H9 (cell line): ENCODE measurements at regions not wholly inside any gene's neighbourhood (a gene's known extent, or its start where the extent isn't known, plus 50 kb on each side); places are given as distances from the start of the nearest gene placed in this dataset.

Experiments
- DNase-seq: peaks from one replicate; pipeline ENCODE4 v3.0.0-alpha.2; 2017
- H2AFZ ChIP-seq: one replicate; pipeline ENCODE4 v1.6.1; 2013; ENCODE audit warnings: mild to moderate bottlenecking, low read length, control low read depth, moderate library complexity
- H2AK5ac ChIP-seq: 2 replicates; pipeline ENCODE4 v1.6.1; 2013; ENCODE audit warnings: low read length, control low read depth, mixed read lengths; ENCODE audit not compliant: insufficient read length
- H2BK120ac ChIP-seq: one replicate; pipeline ENCODE4 v1.6.1; 2013; ENCODE audit warnings: low read depth, mild to moderate bottlenecking, low read length, control low read depth, inconsistent platforms; ENCODE audit not compliant: poor library complexity, severe bottlenecking
- H2BK12ac ChIP-seq: 2 replicates; pipeline ENCODE4 v1.6.1; 2013; ENCODE audit warnings: low read length, control low read depth, mixed read lengths, low read depth; ENCODE audit not compliant: insufficient read length
- H2BK15ac ChIP-seq: 2 replicates; pipeline ENCODE4 v1.6.1; 2013; ENCODE audit warnings: low read depth, low read length, control low read depth
- H2BK20ac ChIP-seq: one replicate; pipeline ENCODE4 v1.6.1; 2013; ENCODE audit warnings: low read depth, mild to moderate bottlenecking, low read length, control low read depth, inconsistent platforms; ENCODE audit not compliant: poor library complexity, severe bottlenecking
- H2BK5ac ChIP-seq: 2 replicates; pipeline ENCODE4 v1.6.1; 2013; ENCODE audit warnings: low read length, control low read depth, mixed read lengths; ENCODE audit not compliant: insufficient read length
- H3K14ac ChIP-seq: 2 replicates; pipeline ENCODE4 v1.6.1; 2013; ENCODE audit warnings: low read length, control low read depth; ENCODE audit not compliant: insufficient read depth
- H3K18ac ChIP-seq: 2 replicates; pipeline ENCODE4 v1.6.1; 2013; ENCODE audit warnings: low read depth, mild to moderate bottlenecking, mixed read lengths, low read length, control low read depth; ENCODE audit not compliant: insufficient read length
- H3K23ac ChIP-seq: 2 replicates; pipeline ENCODE4 v1.6.1; 2013; ENCODE audit warnings: low read length, control low read depth, mixed read lengths, low read depth; ENCODE audit not compliant: insufficient read length
- H3K23me2 ChIP-seq: 2 replicates; pipeline ENCODE4 v1.6.1; 2013; ENCODE audit warnings: low read depth, mild to moderate bottlenecking, mixed read lengths, low read length, control low read depth; ENCODE audit not compliant: insufficient read length, poor library complexity, severe bottlenecking
- H3K27ac ChIP-seq: 2 replicates; pipeline ENCODE4 v1.5.1; 2013; ENCODE audit warnings: low read length, control low read depth, mixed read lengths, low read depth; ENCODE audit not compliant: insufficient read length
- H3K27me3 ChIP-seq: 2 replicates; pipeline ENCODE4 v1.6.1; 2013; ENCODE audit warnings: low read length, control low read depth, inconsistent platforms; ENCODE audit not compliant: insufficient read depth
- H3K4ac ChIP-seq: 2 replicates; pipeline ENCODE4 v1.6.1; 2013; ENCODE audit warnings: low read depth, mild to moderate bottlenecking, control low read depth, inconsistent platforms, low read length, moderate library complexity
- H3K4me1 ChIP-seq: 2 replicates; pipeline ENCODE4 v1.6.1; 2013; ENCODE audit warnings: low read length, control low read depth, inconsistent platforms; ENCODE audit not compliant: insufficient read depth
- H3K4me2 ChIP-seq: 2 replicates; pipeline ENCODE4 v1.6.1; 2013; ENCODE audit warnings: low read length, control low read depth, mixed read lengths; ENCODE audit not compliant: insufficient read length, insufficient read depth
- H3K56ac ChIP-seq: 2 replicates; pipeline ENCODE4 v1.6.1; 2013; ENCODE audit warnings: low read depth, mild to moderate bottlenecking, mixed read lengths, low read length, control low read depth; ENCODE audit not compliant: insufficient read length
- H3K79me1 ChIP-seq: 2 replicates; pipeline ENCODE4 v1.6.1; 2013; ENCODE audit warnings: low read depth, mild to moderate bottlenecking, moderate library complexity, low read length, control low read depth, inconsistent platforms; ENCODE audit not compliant: insufficient read depth, poor library complexity, severe bottlenecking
- H3K79me2 ChIP-seq: 2 replicates; pipeline ENCODE4 v1.6.1; 2013; ENCODE audit warnings: low read length, control low read depth, inconsistent platforms; ENCODE audit not compliant: insufficient read depth
- H3K9ac ChIP-seq: 2 replicates; pipeline ENCODE4 v1.6.1; 2013; ENCODE audit warnings: low read length, control low read depth, mixed read lengths; ENCODE audit not compliant: insufficient read length; ENCODE audit errors: extremely low read depth
- H3K9me3 ChIP-seq: one replicate; pipeline ENCODE4 v1.6.1; 2013; ENCODE audit warnings: low read depth, low read length, inconsistent platforms; ENCODE audit not compliant: control insufficient read depth
- H3T11ph ChIP-seq: one replicate; pipeline ENCODE4 v1.6.1; 2013; ENCODE audit warnings: mild to moderate bottlenecking, low read length, control low read depth, inconsistent platforms
- H4K20me1 ChIP-seq: one replicate; pipeline ENCODE4 v1.6.1; 2013; ENCODE audit not compliant: control insufficient read depth, insufficient read length, insufficient read depth
- H4K5ac ChIP-seq: 2 replicates; pipeline ENCODE4 v1.6.1; 2013; ENCODE audit warnings: low read depth, mild to moderate bottlenecking, mixed read lengths, low read length, control low read depth; ENCODE audit not compliant: insufficient read length
- H4K8ac ChIP-seq: replicated peaks from 2 replicates; pipeline ENCODE4 v1.6.1; 2013; ENCODE audit warnings: low read length, control low read depth, mixed read lengths, low read depth; ENCODE audit not compliant: insufficient read length
- H4K91ac ChIP-seq: 2 replicates; pipeline ENCODE4 v1.6.1; 2013; ENCODE audit warnings: low read depth, mild to moderate bottlenecking, moderate library complexity, mixed read lengths, low read length, control low read depth; ENCODE audit not compliant: insufficient read length
- H3K27ac Mint-ChIP-seq, 3 experiments: 2 replicates in 2 of 3; 3 replicates in 1 of 3; pipeline ENCODE4 v1.8.0; 2020 to 2021; ENCODE audit warnings: mixed read lengths in 3 of 3, mild to moderate bottlenecking in 1 of 3, moderate library complexity in 1 of 3
- H3K27me3 Mint-ChIP-seq: 2 replicates; pipeline ENCODE4 v1.8.0; 2021; ENCODE audit warnings: low read depth, mild to moderate bottlenecking, moderate library complexity, mixed read lengths
- H3K36me3 Mint-ChIP-seq, 3 experiments: 2 replicates in 2 of 3; 3 replicates in 1 of 3; pipeline ENCODE4 v1.8.0; 2020 to 2021; ENCODE audit warnings: low read depth in 3 of 3, mixed read lengths in 3 of 3; ENCODE audit not compliant: insufficient read depth in 1 of 3
- H3K4me1 Mint-ChIP-seq, 2 experiments: 2 replicates each; pipeline ENCODE4 v1.8.0; 2020; ENCODE audit warnings: mixed read lengths in 2 of 2
- H3K4me3 Mint-ChIP-seq, 2 experiments: 2 replicates in 1 of 2; 3 replicates in 1 of 2; pipeline ENCODE4 v1.8.0; 2020 to 2021; ENCODE audit warnings: mild to moderate bottlenecking in 2 of 2, mixed read lengths in 2 of 2, moderate library complexity in 1 of 2
- H3K9me3 Mint-ChIP-seq, 2 experiments: 2 replicates in 1 of 2; 3 replicates in 1 of 2; pipeline ENCODE4 v1.8.0; 2020; ENCODE audit warnings: mild to moderate bottlenecking in 2 of 2, mixed read lengths in 2 of 2, moderate library complexity in 1 of 2
- WGBS: extraction: QIAGEN DNeasy Blood & Tissue Kit; methylation state at CpG from one replicate; pipeline ENCODE4 v1.1.7; 2013; ENCODE audit warnings: missing lambda C conversion rate, low lambda C conversion rate, mixed read lengths; ENCODE audit not compliant: insufficient read length; ENCODE audit errors: extremely low coverage; 5-methylcytosine and 5-hydroxymethylcytosine counted together
- TF ChIP-seq, protein P1 (sequence below): fragments of 200-600 bp; sonication (generic); conservative IDR thresholded peaks from 3 replicates; pipeline ENCODE4 v1.8.0; 2021; ENCODE audit warnings: antibody characterized with exemption, mild to moderate bottlenecking

DNA sequence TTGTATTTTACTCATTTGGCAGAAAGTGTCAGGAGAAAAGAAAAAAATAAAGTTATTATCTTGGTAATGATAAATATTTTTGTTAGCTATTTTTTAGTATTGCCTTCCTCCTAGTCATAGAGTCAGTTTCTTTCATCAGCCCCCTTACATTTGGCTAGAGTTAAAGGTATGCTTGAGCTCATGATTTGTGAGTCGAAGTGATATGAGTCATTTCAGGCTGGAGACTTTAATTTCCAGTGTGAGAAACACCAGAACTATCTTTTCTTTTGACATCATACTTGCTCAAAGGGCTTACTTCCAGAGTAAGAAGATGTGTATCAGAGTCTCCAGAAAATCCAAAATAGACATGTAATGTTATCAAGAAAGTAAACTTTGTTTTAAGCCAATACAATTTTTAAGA is 746.7 kb upstream of the TYRP1 start:
- Histone ChIP-seq H3K9me3 (no peaks in the 10 kb centered on the region), H3T11ph (no peak overlapping the region), H4K8ac (no peak overlapping the region), H2AFZ (no peak overlapping the region), H3K27ac (no peak overlapping the region), H2BK20ac (no peak overlapping the region), H2BK5ac (no peak overlapping the region), H3K4me1 (no peaks in the 10 kb centered on the region), H3K9ac (no peak overlapping the region), H2BK15ac (no peak overlapping the region), H4K20me1 (no peaks in the 10 kb centered on the region), H2AK5ac (no peak overlapping the region), H3K14ac (no peak overlapping the region), H3K23ac (no peak overlapping the region), H3K79me2 (no peaks in the 10 kb centered on the region), H3K4ac (no peak overlapping the region), H3K23me2 (no peaks in the 10 kb centered on the region), H2BK120ac (no peak overlapping the region), H3K56ac (no peak overlapping the region), H4K5ac (no peak overlapping the region), H4K91ac (no peak overlapping the region), H3K27me3 (no peaks in the 10 kb centered on the region), H3K18ac (no peak overlapping the region), H3K4me2 (no peak overlapping the region), H3K79me1 (no peaks in the 10 kb centered on the region), H2BK12ac (no peak overlapping the region)
- no peak overlapping the region for H3K27ac Mint-ChIP-seq
- TF ChIP-seq, protein P1, sequence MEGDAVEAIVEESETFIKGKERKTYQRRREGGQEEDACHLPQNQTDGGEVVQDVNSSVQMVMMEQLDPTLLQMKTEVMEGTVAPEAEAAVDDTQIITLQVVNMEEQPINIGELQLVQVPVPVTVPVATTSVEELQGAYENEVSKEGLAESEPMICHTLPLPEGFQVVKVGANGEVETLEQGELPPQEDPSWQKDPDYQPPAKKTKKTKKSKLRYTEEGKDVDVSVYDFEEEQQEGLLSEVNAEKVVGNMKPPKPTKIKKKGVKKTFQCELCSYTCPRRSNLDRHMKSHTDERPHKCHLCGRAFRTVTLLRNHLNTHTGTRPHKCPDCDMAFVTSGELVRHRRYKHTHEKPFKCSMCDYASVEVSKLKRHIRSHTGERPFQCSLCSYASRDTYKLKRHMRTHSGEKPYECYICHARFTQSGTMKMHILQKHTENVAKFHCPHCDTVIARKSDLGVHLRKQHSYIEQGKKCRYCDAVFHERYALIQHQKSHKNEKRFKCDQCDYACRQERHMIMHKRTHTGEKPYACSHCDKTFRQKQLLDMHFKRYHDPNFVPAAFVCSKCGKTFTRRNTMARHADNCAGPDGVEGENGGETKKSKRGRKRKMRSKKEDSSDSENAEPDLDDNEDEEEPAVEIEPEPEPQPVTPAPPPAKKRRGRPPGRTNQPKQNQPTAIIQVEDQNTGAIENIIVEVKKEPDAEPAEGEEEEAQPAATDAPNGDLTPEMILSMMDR = no peak
- DNase-seq = no peak
- no peak overlapping the region for H3K4me3 Mint-ChIP-seq
- no CpG with 5 or more reads among the region's 1 CpG for WGBS
- H3K36me3 Mint-ChIP-seq = no peaks in the 10 kb centered on the region; a peak in 3 of 7 replicates
- H3K9me3 Mint-ChIP-seq = peaks cover 10% of the 10 kb centered on the region in 2 experiments; a peak in 4 of 5 replicates
- no peaks in the 10 kb centered on the region; the same call in 1 of the 2 replicates for H3K27me3 Mint-ChIP-seq
- no peaks in the 10 kb centered on the region for H3K4me1 Mint-ChIP-seq
